ENCODE measurements at regions not wholly inside any gene's neighbourhood (a gene's known extent, or its start where the extent isn't known, plus 50 kb on each side); places are given as distances from the start of the nearest gene placed in this dataset.

DNA sequence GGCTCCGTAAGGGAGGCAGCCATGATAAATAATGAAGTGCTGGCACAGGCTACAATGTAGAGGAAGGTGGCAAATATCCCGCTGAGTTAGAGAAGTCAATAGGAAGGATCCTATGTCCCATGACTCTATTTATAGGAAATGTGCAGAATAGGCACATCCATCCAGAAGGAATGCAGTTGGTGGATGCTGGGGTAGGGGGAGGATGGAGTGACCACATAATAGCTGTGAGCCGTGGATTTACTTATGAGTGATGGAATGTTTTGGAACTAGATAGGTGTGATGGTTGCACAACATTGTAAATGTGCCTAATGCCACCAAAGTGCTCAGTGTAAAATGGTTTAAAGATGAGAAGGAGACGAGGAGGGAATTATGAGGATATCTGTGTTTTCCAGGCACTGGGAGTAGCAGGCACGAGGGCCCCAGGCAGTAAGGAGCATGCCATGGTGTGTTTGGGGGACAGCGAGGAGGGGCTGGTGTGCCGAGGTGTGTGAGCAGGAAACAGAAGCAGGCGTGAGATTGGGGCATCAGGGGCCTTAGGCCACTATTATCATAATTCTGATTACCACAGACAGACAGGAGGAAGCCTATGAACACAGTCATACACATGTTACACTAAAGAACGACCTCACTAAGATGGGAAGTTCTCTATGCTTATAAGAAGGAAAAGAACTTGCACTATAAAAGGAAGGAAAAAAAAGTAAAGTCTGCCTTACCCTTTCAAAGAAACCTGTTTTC is 837.3 kb upstream of the TMEM132C start:
- TF ChIP-seq NR2C2 (CRISPR knock-in tag; IDR thresholded peaks at IDR 0.05) = no peak
- TF ChIP-seq, protein P1, sequence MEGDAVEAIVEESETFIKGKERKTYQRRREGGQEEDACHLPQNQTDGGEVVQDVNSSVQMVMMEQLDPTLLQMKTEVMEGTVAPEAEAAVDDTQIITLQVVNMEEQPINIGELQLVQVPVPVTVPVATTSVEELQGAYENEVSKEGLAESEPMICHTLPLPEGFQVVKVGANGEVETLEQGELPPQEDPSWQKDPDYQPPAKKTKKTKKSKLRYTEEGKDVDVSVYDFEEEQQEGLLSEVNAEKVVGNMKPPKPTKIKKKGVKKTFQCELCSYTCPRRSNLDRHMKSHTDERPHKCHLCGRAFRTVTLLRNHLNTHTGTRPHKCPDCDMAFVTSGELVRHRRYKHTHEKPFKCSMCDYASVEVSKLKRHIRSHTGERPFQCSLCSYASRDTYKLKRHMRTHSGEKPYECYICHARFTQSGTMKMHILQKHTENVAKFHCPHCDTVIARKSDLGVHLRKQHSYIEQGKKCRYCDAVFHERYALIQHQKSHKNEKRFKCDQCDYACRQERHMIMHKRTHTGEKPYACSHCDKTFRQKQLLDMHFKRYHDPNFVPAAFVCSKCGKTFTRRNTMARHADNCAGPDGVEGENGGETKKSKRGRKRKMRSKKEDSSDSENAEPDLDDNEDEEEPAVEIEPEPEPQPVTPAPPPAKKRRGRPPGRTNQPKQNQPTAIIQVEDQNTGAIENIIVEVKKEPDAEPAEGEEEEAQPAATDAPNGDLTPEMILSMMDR (IDR thresholded peaks at IDR 0.05) = no peak
- TF ChIP-seq TP53 (CRISPR knock-in tag; IDR thresholded peaks at IDR 0.05) = no peak
- TF ChIP-seq ZNF416 (CRISPR knock-in tag; IDR thresholded peaks at IDR 0.05) = no peak
- TF ChIP-seq, protein P2, sequence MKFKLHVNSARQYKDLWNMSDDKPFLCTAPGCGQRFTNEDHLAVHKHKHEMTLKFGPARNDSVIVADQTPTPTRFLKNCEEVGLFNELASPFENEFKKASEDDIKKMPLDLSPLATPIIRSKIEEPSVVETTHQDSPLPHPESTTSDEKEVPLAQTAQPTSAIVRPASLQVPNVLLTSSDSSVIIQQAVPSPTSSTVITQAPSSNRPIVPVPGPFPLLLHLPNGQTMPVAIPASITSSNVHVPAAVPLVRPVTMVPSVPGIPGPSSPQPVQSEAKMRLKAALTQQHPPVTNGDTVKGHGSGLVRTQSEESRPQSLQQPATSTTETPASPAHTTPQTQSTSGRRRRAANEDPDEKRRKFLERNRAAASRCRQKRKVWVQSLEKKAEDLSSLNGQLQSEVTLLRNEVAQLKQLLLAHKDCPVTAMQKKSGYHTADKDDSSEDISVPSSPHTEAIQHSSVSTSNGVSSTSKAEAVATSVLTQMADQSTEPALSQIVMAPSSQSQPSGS (CRISPR knock-in tag; IDR thresholded peaks at IDR 0.05; ENCODE audit: borderline replicate concordance, low read depth) = no peak
- TF ChIP-seq GTF2I (CRISPR knock-in tag; conservative IDR thresholded peaks at IDR 0.05) = no peak
